CD14-positive monocyte (primary cell): ENCODE measurements at regions not wholly inside any gene's neighbourhood (a gene's known extent, or its start where the extent isn't known, plus 50 kb on each side); places are given as distances from the start of the nearest gene placed in this dataset.

Experiments used
- DNase-seq, 3 donors: peaks; one replicate each; pipeline ENCODE4 v3.0.0-alpha.2; 2011 to 2022
- H2AFZ ChIP-seq: 2 replicates; pipeline ENCODE4 v1.6.0; 2012; ENCODE audit warnings: mild to moderate bottlenecking, low read depth, low read length, inconsistent platforms; ENCODE audit not compliant: insufficient read depth, poor library complexity, severe bottlenecking
- H3K27ac ChIP-seq, 2 donors: 1 replicate in 1 of 2; 2 replicates in 1 of 2; pipeline ENCODE4 v1.5.1; 2012 to 2013; ENCODE audit warnings: low read length in 2 of 2, control low read depth in 1 of 2, inconsistent platforms in 1 of 2, low read depth in 1 of 2, mild to moderate bottlenecking in 1 of 2
- H3K27me3 ChIP-seq, 2 donors: one replicate each; pipeline versions ENCODE4 v1.6.0 to v1.6.1; 2011 to 2013; ENCODE audit warnings: low read length in 2 of 2; ENCODE audit not compliant: control insufficient read depth in 2 of 2, insufficient read depth in 2 of 2
- H3K36me3 ChIP-seq, 2 donors: replicated peaks in 1 of 2; 1 replicate in 1 of 2; 2 replicates in 1 of 2; pipeline versions ENCODE4 v1.5.1 to v1.6.1; 2012 to 2013; ENCODE audit warnings: low read length in 2 of 2, control low read depth in 1 of 2, inconsistent platforms in 1 of 2, mild to moderate bottlenecking in 1 of 2; ENCODE audit not compliant: insufficient read depth in 2 of 2, control insufficient read depth in 1 of 2
- H3K4me1 ChIP-seq, 2 donors: 1 replicate in 1 of 2; 2 replicates in 1 of 2; pipeline versions ENCODE4 v1.5.1 to v1.6.1; 2012 to 2013; ENCODE audit warnings: low read length in 2 of 2, control low read depth in 1 of 2, inconsistent platforms in 1 of 2, mild to moderate bottlenecking in 1 of 2, moderate library complexity in 1 of 2; ENCODE audit not compliant: insufficient read depth in 2 of 2, control insufficient read depth in 1 of 2
- H3K4me2 ChIP-seq: replicated peaks from 2 replicates; pipeline ENCODE3; 2012; ENCODE audit warnings: low read length, moderate library complexity, mild to moderate bottlenecking; ENCODE audit not compliant: poor library complexity, severe bottlenecking; ENCODE audit errors: extremely low read depth
- H3K4me3 ChIP-seq, 3 experiments: fragments of 200-600 bp in 1 of 3; sonication (generic) in 1 of 3; replicated peaks in 1 of 3; 1 replicate in 2 of 3; 2 replicates in 1 of 3; pipeline ENCODE4 v1.5.1; 2011 to 2013; ENCODE audit warnings: low read length in 3 of 3, mild to moderate bottlenecking in 3 of 3, control low read depth in 2 of 3, low read depth in 2 of 3, inconsistent platforms in 1 of 3, moderate library complexity in 1 of 3
- H3K79me2 ChIP-seq: 2 replicates; pipeline ENCODE4 v1.6.0; 2012; ENCODE audit warnings: mild to moderate bottlenecking, control low read depth, inconsistent platforms, low read length, moderate library complexity; ENCODE audit not compliant: insufficient read depth
- H3K9ac ChIP-seq: 2 replicates; pipeline ENCODE4 v1.6.0; 2017; ENCODE audit warnings: low read length, mild to moderate bottlenecking; ENCODE audit not compliant: insufficient read depth, poor library complexity, severe bottlenecking
- H3K9me3 ChIP-seq, 2 donors: replicated peaks in 1 of 2; 1 replicate in 1 of 2; 2 replicates in 1 of 2; pipeline versions ENCODE4 v1.5.1 to v1.6.1; 2012 to 2013; ENCODE audit warnings: low read length in 2 of 2, control low read depth in 1 of 2; ENCODE audit not compliant: control insufficient read depth in 1 of 2, insufficient read depth in 1 of 2
- H4K20me1 ChIP-seq: 2 replicates; pipeline ENCODE4 v1.6.0; 2012; ENCODE audit warnings: mild to moderate bottlenecking, low read length, control low read depth, moderate library complexity; ENCODE audit not compliant: insufficient read depth
- H3K27ac Mint-ChIP-seq, 7 donors: one replicate each; pipeline ENCODE4 v1.8.0; 2020; ENCODE audit warnings: mild to moderate bottlenecking in 7 of 7, mixed read lengths in 7 of 7, moderate library complexity in 6 of 7, inconsistent platforms in 2 of 7
- H3K27me3 Mint-ChIP-seq, 3 donors: one replicate each; pipeline ENCODE4 v1.8.0; 2021 to 2022; ENCODE audit warnings: low read depth in 3 of 3, mild to moderate bottlenecking in 3 of 3, mixed read lengths in 3 of 3, moderate library complexity in 3 of 3, inconsistent platforms in 1 of 3
- H3K36me3 Mint-ChIP-seq, 2 donors: one replicate each; pipeline ENCODE4 v1.8.0; 2020; ENCODE audit warnings: mixed read lengths in 2 of 2, inconsistent platforms in 1 of 2, mild to moderate bottlenecking in 1 of 2
- H3K4me1 Mint-ChIP-seq: one replicate; pipeline ENCODE4 v1.8.0; 2020; ENCODE audit warnings: mild to moderate bottlenecking, mixed read lengths
- H3K4me3 Mint-ChIP-seq, 2 donors: one replicate each; pipeline ENCODE4 v1.8.0; 2020; ENCODE audit warnings: mild to moderate bottlenecking in 2 of 2, mixed read lengths in 2 of 2, moderate library complexity in 1 of 2
- H3K9me3 Mint-ChIP-seq, 7 donors: one replicate each; pipeline ENCODE4 v1.8.0; 2020 to 2022; ENCODE audit warnings: mixed read lengths in 7 of 7, mild to moderate bottlenecking in 6 of 7, moderate library complexity in 6 of 7, inconsistent platforms in 2 of 7
- CTCF ChIP-seq: fragments of 200-600 bp; IDR thresholded peaks from one replicate; pipeline ENCODE4 v1.8.0; 2022; ENCODE audit warnings: antibody characterized with exemption, mild to moderate bottlenecking
- WGBS: methylation state at CpG from one replicate; pipeline ENCODE4 v1.1.5; 2013; ENCODE audit warnings: missing lambda C conversion rate; ENCODE audit not compliant: insufficient coverage; 5-methylcytosine and 5-hydroxymethylcytosine counted together
- intact Hi-C, 2 donors: fragments of 100-400 bp; cut with micrococcal nuclease; formaldehyde crosslinking; loops; one replicate each; pipeline versions ENCODE4 v1.15.0 to v1.15.1; 2023

DNA sequence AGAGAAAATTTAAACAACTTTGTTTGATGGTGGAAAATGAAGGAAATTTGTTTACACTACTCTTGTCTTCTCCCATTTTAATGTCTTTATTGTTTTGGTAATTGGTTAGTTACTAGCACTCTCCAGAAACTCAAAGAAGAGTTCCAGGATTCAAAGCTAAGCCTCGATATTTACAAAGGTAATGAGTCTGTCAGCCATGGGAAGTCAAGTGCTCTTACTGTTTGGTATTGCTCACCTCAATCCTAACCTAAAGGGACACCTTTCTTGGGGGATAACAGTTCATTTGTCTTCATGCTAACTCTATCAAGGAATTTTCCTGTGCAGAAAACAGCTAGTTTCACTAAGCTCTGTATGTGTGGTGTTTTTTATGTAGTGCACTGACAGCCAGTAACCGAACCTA, 222.9 kb upstream of the LMO3 start:
- H3K4me1 Mint-ChIP-seq, result no peaks in the 10 kb centered on the region
- no peak overlapping the region for H3K27ac Mint-ChIP-seq
- no peak overlapping the region for H3K4me3 ChIP-seq

GRCh38 chr12:16807731-16808130, 201.8 kb upstream of the LMO3 start:
- no peaks in the 10 kb centered on the region for H3K4me1 Mint-ChIP-seq
- intact Hi-C loops, result no loop called here

More for the DNA sequence above, 222.9 kb upstream of the LMO3 start:
- Histone ChIP-seq H3K27ac (no peak overlapping the region), H3K9ac (no peak overlapping the region), H4K20me1 (no peaks in the 10 kb centered on the region), H3K79me2 (no peaks in the 10 kb centered on the region), H2AFZ (no peak overlapping the region), H3K9me3 (no peaks in the 10 kb centered on the region), H3K4me1 (no peaks in the 10 kb centered on the region), H3K27me3 (no peaks in the 10 kb centered on the region), H3K36me3 (no peaks in the 10 kb centered on the region), H3K4me2 (no peak overlapping the region)
- WGBS, result no CpG with 5 or more reads among the region's 2 CpGs
- intact Hi-C loops, result no loop called here
- TF ChIP-seq CTCF, result no peak
- DNase-seq, result no peak
- Mint-ChIP-seq H3K9me3 (peaks cover 0 to 6% (median 4%) of the 10 kb centered on the region in 7 donors), H3K27me3 (no peaks in the 10 kb centered on the region), H3K4me3 (no peak overlapping the region), H3K36me3 (no peaks in the 10 kb centered on the region)

More at GRCh38 chr12:16807731-16808130, 201.8 kb upstream of the LMO3 start:
- Mint-ChIP-seq H3K9me3 (peaks cover 8 to 15% (median 12%) of the 10 kb centered on the region in 7 donors), H3K36me3 (no peaks in the 10 kb centered on the region), H3K27ac (no peak overlapping the region), H3K27me3 (no peaks in the 10 kb centered on the region), H3K4me3 (no peak overlapping the region)
- TF ChIP-seq CTCF, result no peak
- Histone ChIP-seq H3K27me3 (no peaks in the 10 kb centered on the region), H3K9ac (no peak overlapping the region), H4K20me1 (no peaks in the 10 kb centered on the region), H3K27ac (no peak overlapping the region), H3K36me3 (no peaks in the 10 kb centered on the region), H3K4me1 (no peaks in the 10 kb centered on the region), H3K4me3 (no peak overlapping the region), H3K4me2 (no peak overlapping the region), H3K9me3 (peaks cover 13 to 15% of the 10 kb centered on the region in 2 donors), H3K79me2 (no peaks in the 10 kb centered on the region), H2AFZ (no peak overlapping the region)
- DNase-seq, result no peak
- no CpG with 5 or more reads among the region's 4 CpGs for whole genome bisulfite sequencing
